EL (cell line): ENCODE measurements at regions not wholly inside any gene's neighbourhood (a gene's known extent, or its start where the extent isn't known, plus 50 kb on each side); places are given as distances from the start of the nearest gene placed in this dataset.
A peak's percentile ranks its signal among the peaks of the same experiment; 100 is the strongest.

Experiments
- DNase-seq: peaks from one replicate; pipeline ENCODE4 v3.0.0-alpha.2; 2016

GRCh38 chr18:57991552-57991951 lies 52.5 kb upstream of the NEDD4L start:
- no peak for DNase-seq

- DNase-seq: no peak
These were observed 54.5 kb upstream of the NEDD4L start for GRCh38 chr18:57989536-57989935.

DNA sequence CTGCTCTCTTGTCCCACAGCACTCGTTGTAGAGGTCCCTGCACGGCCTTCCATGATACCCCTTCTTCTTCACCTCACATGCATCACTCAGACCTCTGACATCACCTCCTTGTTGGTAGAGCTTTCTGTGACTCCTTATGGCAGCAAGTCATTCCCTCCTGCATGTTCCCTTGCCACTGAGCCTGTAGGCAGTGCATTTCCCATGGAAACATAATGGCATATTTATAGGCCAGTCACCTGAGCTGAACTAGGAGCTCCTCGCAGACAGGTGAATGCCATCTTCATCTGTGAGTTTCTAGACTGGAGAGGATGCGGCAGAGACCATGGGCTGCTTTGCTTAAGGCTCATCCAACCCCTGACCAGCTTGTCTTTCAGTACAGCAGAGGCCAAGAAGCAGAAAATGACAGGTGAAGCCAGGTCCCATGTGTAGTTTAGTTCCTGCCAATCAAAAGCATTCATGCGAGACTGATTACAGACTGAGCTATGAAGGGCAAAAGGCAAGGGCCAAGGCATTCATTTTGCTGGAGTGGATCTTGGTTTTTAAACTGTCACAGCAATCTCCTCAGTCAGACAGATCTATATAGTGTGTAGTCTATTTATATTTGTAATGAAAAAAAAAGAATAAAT lies 59.4 kb upstream of the NEDD4L start:
- DNase-seq: no peak

DNA sequence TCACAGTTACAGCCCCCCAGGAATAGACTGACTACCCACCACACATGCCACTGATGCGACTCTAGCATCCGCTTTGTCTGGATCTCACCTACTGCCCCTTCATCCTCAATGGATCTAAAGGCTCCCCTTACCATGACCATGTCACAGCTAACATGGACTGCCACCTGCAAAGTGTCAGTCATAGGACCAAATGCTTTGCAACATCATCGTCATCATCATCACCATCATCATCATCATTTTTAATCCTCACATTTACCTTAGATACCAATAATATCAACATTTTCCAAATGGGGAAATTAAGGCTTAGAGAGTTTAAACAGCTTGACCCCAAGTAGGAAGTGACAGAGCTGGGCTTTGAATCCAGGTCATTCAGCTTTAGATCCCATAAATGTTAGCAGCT lies 60.1 kb upstream of the NEDD4L start:
- DNase-seq: no peak

- DNase-seq: no peak
These were observed 60.6 kb upstream of the NEDD4L start for GRCh38 chr18:57983472-57983871.

GRCh38 chr18:57982372-57983021 lies 61.5 kb upstream of the NEDD4L start:
- no peak for DNase-seq

DNA sequence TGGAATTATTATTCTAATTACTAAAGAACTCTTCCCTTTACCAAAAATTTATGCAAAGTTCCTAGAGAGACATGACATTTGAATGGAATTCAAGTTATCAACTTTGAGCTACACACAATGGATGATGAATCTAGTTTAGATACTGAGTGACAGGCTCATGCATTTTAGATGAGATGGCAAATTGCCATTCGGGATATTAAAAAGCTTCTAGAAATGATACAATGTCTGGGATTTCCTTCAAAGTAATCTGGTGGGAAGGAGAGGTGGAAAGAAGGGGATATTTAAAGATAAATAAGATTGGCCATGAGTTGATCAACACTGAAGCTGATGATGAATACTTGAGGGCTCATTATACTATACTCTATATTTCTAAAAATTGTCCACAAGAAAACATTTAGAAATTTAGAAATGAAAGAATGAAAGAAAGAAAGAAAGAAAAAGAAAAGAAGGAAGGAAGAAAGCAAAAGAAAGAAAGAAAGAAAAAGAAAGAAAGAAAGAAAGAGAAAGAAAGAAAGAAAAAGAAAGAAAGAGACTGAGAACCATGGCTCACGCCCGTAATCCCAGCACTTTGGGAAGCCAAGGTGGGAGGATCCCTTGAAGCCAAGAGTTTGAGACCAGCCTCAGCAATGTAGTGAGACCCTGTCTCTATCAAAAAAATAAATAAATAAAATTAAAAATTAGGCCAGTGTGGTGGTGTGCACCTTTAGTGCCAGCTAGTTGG lies 62.6 kb upstream of the NEDD4L start:
- DNase-seq: no peak

DNA sequence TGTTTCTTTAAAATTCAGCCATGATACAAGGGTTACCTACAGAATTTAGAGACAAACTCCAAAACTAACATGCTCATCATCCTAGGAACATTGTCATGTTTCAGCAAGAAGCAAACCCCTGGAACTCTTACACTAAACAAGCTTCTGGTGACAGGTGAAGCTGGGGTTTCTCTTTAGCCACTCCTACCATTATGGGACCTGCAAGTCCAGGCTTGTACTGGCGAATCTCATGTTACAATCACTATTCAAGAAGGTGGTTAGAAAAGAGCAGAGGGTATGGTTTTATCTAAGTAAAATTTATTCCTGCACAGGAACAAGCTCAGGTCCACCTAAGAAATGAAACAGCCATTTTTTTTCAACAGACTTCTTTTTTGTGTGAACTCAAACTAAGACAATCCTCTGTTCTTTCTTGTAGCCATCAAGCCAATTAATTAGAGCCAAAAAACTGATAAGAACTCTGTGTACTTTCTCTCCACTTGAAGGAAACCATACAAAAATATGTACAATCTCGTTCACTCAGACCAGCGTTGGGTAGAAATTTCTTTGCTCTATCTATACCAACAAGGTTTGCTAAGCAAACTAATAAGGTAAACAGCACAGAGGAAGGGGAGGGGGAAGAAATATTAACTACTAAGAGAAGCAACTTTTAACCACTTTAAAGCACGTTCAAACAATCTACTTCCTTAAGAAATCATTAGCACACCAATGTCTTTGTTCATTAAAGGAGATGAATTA lies 63.3 kb upstream of the NEDD4L start:
- no peak for DNase-seq

GRCh38 chr18:57976230-57976773 lies 67.7 kb upstream of the NEDD4L start:
- DNase-seq: no peak

DNA sequence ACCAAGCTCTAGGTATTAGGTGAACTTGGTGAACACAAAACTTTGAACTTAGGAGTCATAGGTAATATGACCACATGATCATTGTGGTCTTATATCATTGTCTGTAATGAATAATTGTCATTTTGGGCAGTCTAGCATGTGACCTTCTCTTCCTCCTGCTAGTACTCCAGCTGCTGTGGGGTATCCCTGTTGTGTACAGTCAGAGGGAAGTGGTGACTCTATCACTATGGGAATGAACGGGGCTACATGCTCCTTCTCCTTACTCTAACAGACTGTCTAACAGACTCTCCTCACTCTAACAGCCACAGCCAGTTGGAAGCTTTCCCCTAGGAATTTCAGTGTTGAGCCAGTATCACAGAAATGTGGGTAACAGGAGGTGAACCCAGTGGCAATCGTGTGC lies 68.2 kb upstream of the NEDD4L start:
- no peak for DNase-seq

DNA sequence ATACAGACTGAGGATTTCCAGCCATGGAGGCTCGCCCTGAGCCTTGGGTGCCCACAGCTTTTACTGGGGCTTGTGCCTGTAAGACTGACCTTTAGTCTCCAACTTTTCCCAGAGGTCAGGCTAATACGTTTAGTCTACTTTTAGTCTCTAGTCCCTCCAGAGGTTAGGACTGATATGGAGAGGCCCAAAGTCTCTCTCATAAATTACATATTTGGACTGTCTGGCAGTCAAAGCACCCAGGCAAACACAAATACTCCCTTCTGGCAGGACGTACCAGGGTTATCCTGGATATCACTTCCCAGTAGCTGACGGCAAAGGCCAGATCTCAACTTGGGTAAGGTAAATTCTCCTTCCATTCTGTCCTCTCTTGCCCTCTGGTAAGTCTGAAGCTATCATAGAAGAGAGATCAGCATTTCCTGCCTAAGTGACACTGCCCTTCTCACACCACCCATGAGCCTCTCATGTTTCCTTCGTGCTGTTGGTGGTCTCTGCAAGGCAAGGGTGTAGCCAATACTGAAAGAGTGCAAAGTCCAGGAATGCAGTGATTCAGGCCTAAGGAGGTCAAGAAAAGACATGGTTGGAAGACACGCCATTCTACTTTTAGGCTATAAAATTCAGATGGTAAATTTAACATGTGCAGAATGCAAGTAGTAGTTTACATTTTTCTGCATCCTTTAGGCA lies 69.3 kb upstream of the NEDD4L start:
- DNase-seq: no peak

DNA sequence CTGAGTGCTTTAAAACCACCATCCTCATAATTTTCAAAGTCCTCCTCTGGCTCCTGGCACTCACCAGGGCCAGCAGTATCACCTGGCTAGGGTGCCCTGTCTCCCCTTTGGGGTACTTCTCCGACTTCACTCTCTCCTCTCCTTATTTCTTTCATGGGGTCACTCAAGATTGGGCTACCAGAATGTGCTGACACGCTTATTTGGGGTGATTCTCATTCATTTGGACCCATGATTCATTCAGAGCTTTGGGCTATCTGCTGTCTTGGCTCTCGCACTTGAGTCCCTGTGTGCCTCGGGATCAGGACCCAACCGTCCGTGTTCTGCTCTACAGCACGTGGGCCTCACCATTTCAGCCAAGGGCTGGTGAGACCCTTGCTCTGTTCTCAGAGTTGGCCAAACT lies 70.1 kb upstream of the NEDD4L start:
- no peak for DNase-seq

GRCh38 chr18:57970356-57971095 lies 73.5 kb upstream of the NEDD4L start:
- peak; percentile 23 for DNase-seq

DNA sequence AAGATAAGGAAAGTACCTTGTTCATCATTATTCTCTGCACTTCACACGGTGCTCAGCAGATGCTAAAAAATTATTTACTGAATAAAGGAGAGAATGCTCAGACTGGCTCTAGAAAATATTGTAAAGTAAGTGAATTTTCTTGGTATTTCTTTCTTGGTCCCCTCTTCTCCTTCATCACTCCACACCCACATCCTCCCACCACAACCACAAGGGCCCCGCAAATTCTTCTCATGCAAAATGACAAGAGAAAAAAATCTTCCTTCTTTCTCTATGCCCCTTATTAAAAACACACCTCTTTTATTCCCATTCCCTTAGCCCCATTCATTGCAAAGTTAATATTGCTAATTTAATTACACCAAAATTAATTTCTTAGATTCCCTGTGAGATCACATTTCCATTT lies 74.2 kb upstream of the NEDD4L start:
- DNase-seq: no peak

DNA sequence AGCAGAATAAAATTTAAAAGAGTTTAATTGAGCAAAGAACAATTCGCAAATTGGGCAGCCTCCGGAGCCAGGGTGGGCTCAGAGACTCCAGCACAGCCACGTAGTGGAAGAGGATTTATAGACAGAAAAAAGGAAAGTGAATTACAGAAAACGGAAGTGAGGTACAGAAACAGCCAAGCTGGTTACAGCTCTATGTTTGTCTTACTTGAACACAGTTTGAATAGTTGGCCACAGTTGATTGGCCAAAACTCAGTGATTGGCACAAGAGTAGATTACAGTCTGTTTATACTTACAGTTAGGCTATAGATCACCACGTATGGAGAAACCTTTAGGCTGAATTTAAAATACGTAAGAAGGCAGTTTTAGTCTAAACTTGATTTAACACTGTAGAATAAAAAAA lies 78.8 kb upstream of the NEDD4L start:
- no peak for DNase-seq

DNA sequence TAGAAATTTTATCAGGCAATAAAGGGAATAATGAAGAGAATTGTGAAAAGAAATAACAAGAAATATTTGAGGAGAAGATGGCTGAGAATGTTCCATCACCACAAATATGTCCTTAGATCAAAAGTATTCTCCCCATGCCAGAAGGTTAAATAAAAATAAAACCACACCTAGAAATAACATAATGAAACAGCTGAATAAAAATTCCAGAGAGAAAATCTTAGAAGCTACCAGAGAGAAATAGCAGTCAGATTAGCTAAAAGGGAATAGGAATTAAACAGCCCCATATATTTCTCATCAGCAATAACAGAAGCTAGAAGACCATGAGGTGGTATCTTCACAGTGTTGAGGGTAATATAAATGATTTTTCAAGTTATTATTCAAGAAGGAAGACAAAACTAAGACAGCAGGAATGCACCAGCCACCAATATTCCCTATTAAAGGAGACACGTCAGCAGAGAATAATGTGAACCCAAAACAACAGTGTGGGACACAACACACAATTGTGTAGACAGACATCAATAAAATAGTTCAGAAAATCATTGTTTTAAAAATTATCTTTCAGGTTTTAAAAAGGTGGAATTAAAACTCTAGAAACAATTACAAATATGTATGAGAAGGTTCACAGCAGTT lies 82.0 kb upstream of the NEDD4L start:
- DNase-seq: peak; percentile 23

- no peak for DNase-seq
These were observed 82.6 kb upstream of the NEDD4L start for GRCh38 chr18:57961411-57961810.

- peak; percentile 60 for DNase-seq
These were observed 84.7 kb upstream of the NEDD4L start for GRCh38 chr18:57959278-57959677.

- no peak for DNase-seq
These were observed 86.8 kb upstream of the NEDD4L start for GRCh38 chr18:57957210-57957609.

DNA sequence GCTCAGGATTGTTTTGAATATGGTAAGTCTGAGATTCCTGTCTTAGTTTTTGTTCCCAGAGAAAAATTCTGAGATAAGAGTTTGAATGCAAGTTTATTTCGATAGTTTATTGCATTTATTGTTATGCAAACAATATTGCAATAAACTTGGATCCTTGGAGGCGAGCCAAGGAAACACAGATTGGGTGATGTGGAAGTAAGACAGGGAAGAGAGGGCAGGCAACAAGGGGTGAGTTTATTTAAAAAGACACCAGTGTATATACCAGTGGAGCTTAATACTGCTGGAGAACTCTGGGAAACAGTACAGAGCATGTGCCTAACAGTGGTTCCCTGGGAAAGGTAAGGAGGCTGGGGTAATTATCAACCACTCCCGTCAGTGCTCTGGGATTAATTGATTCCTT lies 87.5 kb upstream of the NEDD4L start:
- no peak for DNase-seq

GRCh38 chr18:57954935-57955334 lies 89.1 kb upstream of the NEDD4L start:
- DNase-seq: no peak

DNA sequence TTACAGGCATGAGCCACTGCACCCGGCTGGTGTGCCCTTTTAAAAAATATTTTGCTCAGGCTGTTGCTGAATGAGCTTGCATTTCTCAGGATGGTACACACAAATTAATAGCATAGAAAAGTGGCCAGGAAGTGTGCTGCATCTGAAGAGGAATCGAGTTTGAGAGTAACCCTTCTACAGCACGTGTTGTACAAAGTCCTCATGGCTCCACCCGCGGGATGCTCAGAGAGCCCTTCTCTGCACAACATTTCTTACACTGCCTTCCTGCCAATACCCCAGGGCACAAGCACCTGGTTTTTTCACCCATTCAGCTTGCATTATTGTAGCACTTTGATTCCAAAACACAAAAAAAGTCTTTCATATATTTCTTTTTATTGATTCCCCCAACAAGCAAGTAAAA lies 90.1 kb upstream of the NEDD4L start:
- no peak for DNase-seq
